GM23338 (cell line): ENCODE measurements at regions not wholly inside any gene's neighbourhood (a gene's known extent, or its start where the extent isn't known, plus 50 kb on each side); places are given as distances from the start of the nearest gene placed in this dataset.

Experiments
- ATAC-seq: fragments of 200-7000 bp; cut with Tn5 transposase; 3 replicates; pipeline ENCODE4 v1.9.1; 2020
- DNase-seq: peaks from one replicate; pipeline ENCODE4 v3.0.0-alpha.2; 2015; ENCODE audit warnings: low spot score
- H2AFZ ChIP-seq: fragments of 200-600 bp; sonication (generic); 2 replicates; pipeline ENCODE4 v1.8.0; 2016; ENCODE audit warnings: antibody characterized with exemption, mild to moderate bottlenecking, moderate library complexity
- H3F3A ChIP-seq: fragments of 200-600 bp; sonication (generic); replicated peaks from 2 replicates; pipeline ENCODE4 v1.8.0; 2017; ENCODE audit warnings: antibody characterized with exemption, mixed run types, low read depth
- H3K27ac ChIP-seq: fragments of 200-600 bp; sonication (generic); 2 replicates; pipeline ENCODE4 v1.6.1; 2016; ENCODE audit warnings: low read depth
- H3K27me3 ChIP-seq: fragments of 200-600 bp; sonication (generic); 2 replicates; pipeline ENCODE4 v1.8.0; 2016; ENCODE audit warnings: mild to moderate bottlenecking, mixed run types, moderate library complexity; ENCODE audit not compliant: insufficient read depth
- H3K36me3 ChIP-seq: fragments of 200-600 bp; sonication (generic); 2 replicates; pipeline ENCODE4 v1.8.0; 2016; ENCODE audit warnings: mild to moderate bottlenecking; ENCODE audit not compliant: insufficient read depth
- H3K4me1 ChIP-seq: fragments of 200-600 bp; sonication (generic); 2 replicates; pipeline ENCODE4 v1.8.0; 2016; ENCODE audit warnings: mild to moderate bottlenecking, moderate library complexity; ENCODE audit not compliant: insufficient read depth
- H3K4me2 ChIP-seq: fragments of 200-600 bp; sonication (generic); 2 replicates; pipeline ENCODE4 v1.7.1; 2017; ENCODE audit warnings: mixed run types
- H3K4me3 ChIP-seq: fragments of 200-600 bp; sonication (generic); 2 replicates; pipeline ENCODE4 v1.6.1; 2016; ENCODE audit warnings: mixed run types
- H3K79me2 ChIP-seq: fragments of 200-600 bp; sonication (generic); replicated peaks from 2 replicates; pipeline ENCODE4 v1.8.0; 2017; ENCODE audit warnings: mild to moderate bottlenecking; ENCODE audit not compliant: insufficient read depth
- H3K9me2 ChIP-seq: fragments of 200-600 bp; sonication (generic); 2 replicates; pipeline ENCODE4 v1.8.0; 2017; ENCODE audit not compliant: insufficient read depth
- H4K20me1 ChIP-seq: fragments of 200-600 bp; sonication (generic); replicated peaks from 2 replicates; pipeline ENCODE4 v1.8.0; 2017; ENCODE audit warnings: mild to moderate bottlenecking; ENCODE audit not compliant: insufficient read depth
- H3K27ac Mint-ChIP-seq: 2 replicates; pipeline ENCODE4 v1.8.0; 2020; ENCODE audit warnings: inconsistent platforms, mild to moderate bottlenecking, moderate library complexity, mixed read lengths
- H3K27me3 Mint-ChIP-seq: 3 replicates; pipeline ENCODE4 v1.8.0; 2022; ENCODE audit warnings: low read depth, mild to moderate bottlenecking, moderate library complexity, mixed read lengths, inconsistent platforms; ENCODE audit not compliant: insufficient read depth, poor library complexity
- H3K36me3 Mint-ChIP-seq: 3 replicates; pipeline ENCODE4 v1.8.0; 2021; ENCODE audit warnings: low read depth, mild to moderate bottlenecking, inconsistent platforms, moderate library complexity, mixed read lengths
- H3K4me1 Mint-ChIP-seq: 3 replicates; pipeline ENCODE4 v1.8.0; 2020; ENCODE audit warnings: mild to moderate bottlenecking, inconsistent platforms, mixed read lengths
- H3K4me3 Mint-ChIP-seq: 3 replicates; pipeline ENCODE4 v1.8.0; 2021; ENCODE audit warnings: moderate library complexity, mild to moderate bottlenecking, inconsistent platforms, mixed read lengths
- H3K9me3 Mint-ChIP-seq: 3 replicates; pipeline ENCODE4 v1.8.0; 2020; ENCODE audit warnings: moderate library complexity, mild to moderate bottlenecking, inconsistent platforms, mixed read lengths
- CREB1 ChIP-seq: fragments of 250-450 bp; sonication (Bioruptor Pico); IDR thresholded peaks from 2 replicates; pipeline ENCODE4 v1.5.0; 2020; ENCODE audit warnings: low read depth, mild to moderate bottlenecking, moderate library complexity
- EZH2 ChIP-seq: fragments of 200-600 bp; sonication (generic); IDR thresholded peaks from one replicate; pipeline ENCODE4 v1.8.0; 2017; ENCODE audit warnings: antibody characterized with exemption, mild to moderate bottlenecking, low read depth; ENCODE audit not compliant: unreplicated experiment
- EZH2phosphoT487 ChIP-seq: fragments of 200-600 bp; sonication (generic); IDR thresholded peaks from one replicate; pipeline ENCODE4 v1.8.1; 2018; ENCODE audit warnings: antibody characterized with exemption; ENCODE audit not compliant: unreplicated experiment
- JUNB ChIP-seq: IDR thresholded peaks from one replicate; pipeline ENCODE4 v1.6.1; 2016; ENCODE audit warnings: antibody characterized with exemption; ENCODE audit not compliant: unreplicated experiment
- NANOG ChIP-seq: IDR thresholded peaks from 2 replicates; pipeline ENCODE4 v1.6.1; 2016; ENCODE audit warnings: antibody characterized with exemption, borderline replicate concordance
- POLR2AphosphoS5 ChIP-seq: IDR thresholded peaks from 2 replicates; pipeline ENCODE4 v1.6.1; 2016; ENCODE audit warnings: antibody characterized with exemption, low read depth
- STAT1 ChIP-seq: IDR thresholded peaks from one replicate; pipeline ENCODE4 v1.6.1; 2016; ENCODE audit warnings: antibody characterized with exemption; ENCODE audit not compliant: unreplicated experiment
- ZNF114 ChIP-seq: fragments of 250-450 bp; sonication (Bioruptor Pico); IDR thresholded peaks from 2 replicates; pipeline ENCODE4 v1.5.0; 2020; ENCODE audit warnings: mild to moderate bottlenecking, moderate library complexity
- ZNF331 ChIP-seq: fragments of 250-450 bp; sonication (Bioruptor Pico); IDR thresholded peaks from 2 replicates; pipeline ENCODE4 v1.5.0; 2020; ENCODE audit warnings: low read depth, mild to moderate bottlenecking, moderate library complexity
- TF ChIP-seq, protein P1 (sequence below): fragments of 250-450 bp; sonication (Bioruptor Pico); IDR thresholded peaks from 2 replicates; pipeline ENCODE4 v1.5.0; 2020; ENCODE audit warnings: mild to moderate bottlenecking, moderate library complexity
- TF ChIP-seq, protein P2 (sequence below): IDR thresholded peaks from one replicate; pipeline ENCODE4 v1.6.1; 2018; ENCODE audit warnings: antibody characterized with exemption; ENCODE audit not compliant: unreplicated experiment
- TF ChIP-seq, protein P3 (sequence below), 2 experiments: fragments of 200-600 bp in 1 of 2; sonication (generic) in 1 of 2; conservative IDR thresholded peaks; 2 replicates each; pipeline versions ENCODE4 v1.5.1 to v1.6.1; 2016 to 2017; ENCODE audit warnings: antibody characterized with exemption in 2 of 2, low read depth in 2 of 2, mild to moderate bottlenecking in 2 of 2, moderate library complexity in 1 of 2
- TF ChIP-seq, protein P4 (sequence below): IDR thresholded peaks from 2 replicates; pipeline ENCODE4 v1.6.1; 2016; ENCODE audit warnings: antibody characterized with exemption

DNA sequence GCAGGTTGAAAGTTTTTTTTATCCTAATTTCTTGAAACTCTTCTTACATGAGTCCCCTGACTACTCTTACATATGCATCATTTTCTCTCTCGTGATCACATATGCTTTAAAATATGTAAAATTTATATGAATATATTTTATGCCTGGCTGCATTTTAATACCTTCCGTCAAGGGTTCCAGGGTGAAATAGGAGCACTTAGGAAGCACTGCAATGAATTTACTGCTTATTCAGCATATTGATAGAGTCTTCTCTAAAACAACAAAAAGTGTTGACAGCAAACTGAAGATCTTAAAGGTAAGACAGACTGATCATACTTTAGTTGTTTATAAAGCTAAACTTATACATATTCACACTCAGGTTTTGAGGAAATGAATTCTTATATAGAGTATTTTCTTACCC lies 1191.6 kb upstream of the CRIM1 start (continued):
- TF ChIP-seq ZNF114 (CRISPR knock-in tag) (no peak), POLR2AphosphoS5 (no peak)

DNA sequence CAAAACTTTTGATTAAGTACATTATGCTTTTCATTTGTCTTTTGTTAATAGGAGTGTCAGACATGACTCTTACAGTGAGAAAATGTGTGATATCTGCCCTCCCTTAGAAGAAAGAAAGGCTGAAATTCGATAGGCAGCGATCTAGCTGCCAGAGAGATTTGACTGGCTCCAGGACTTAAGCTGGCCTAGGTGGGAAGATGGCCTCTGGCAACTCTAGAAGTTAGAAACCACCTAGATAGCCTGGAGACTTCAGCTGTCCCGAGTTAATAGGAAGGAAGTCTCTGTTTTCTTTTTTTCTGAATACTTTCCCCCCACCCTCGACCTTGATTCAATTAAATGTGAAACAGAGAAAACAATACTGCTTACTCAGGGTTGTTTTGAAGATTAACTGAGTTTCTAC lies 1194.7 kb upstream of the CRIM1 start:
- Mint-ChIP-seq H3K4me3 (no peak overlapping the region), H3K9me3 (no peaks in the 10 kb centered on the region), H3K27me3 (no peaks in the 10 kb centered on the region), H3K36me3 (no peaks in the 10 kb centered on the region), H3K4me1 (no peaks in the 10 kb centered on the region), H3K27ac (no peak overlapping the region)
- no peaks in the 10 kb centered on the region for H3K36me3 ChIP-seq
- no peak overlapping the region for H3K27ac ChIP-seq
- peak; percentile 6 for DNase-seq
- H3K4me2 ChIP-seq, result no peak overlapping the region
- H2AFZ ChIP-seq, result no peak overlapping the region
- no peak overlapping the region for H3K4me3 ChIP-seq
- H3K4me1 ChIP-seq, result no peaks in the 10 kb centered on the region
- no peak for ATAC-seq
- H4K20me1 ChIP-seq, result no peaks in the 10 kb centered on the region
- H3K79me2 ChIP-seq, result no peaks in the 10 kb centered on the region
- no peaks in the 10 kb centered on the region for H3F3A ChIP-seq
- no peaks in the 10 kb centered on the region for H3K9me2 ChIP-seq
- TF ChIP-seq STAT1 (no peak), ZNF331 (no peak), CREB1 (CRISPR knock-in tag) (no peak), NANOG (no peak), POLR2AphosphoS5 (no peak), JUNB (no peak), ZNF114 (CRISPR knock-in tag) (no peak), EZH2 (no peak), EZH2phosphoT487 (no peak)
- TF ChIP-seq, protein P1, sequence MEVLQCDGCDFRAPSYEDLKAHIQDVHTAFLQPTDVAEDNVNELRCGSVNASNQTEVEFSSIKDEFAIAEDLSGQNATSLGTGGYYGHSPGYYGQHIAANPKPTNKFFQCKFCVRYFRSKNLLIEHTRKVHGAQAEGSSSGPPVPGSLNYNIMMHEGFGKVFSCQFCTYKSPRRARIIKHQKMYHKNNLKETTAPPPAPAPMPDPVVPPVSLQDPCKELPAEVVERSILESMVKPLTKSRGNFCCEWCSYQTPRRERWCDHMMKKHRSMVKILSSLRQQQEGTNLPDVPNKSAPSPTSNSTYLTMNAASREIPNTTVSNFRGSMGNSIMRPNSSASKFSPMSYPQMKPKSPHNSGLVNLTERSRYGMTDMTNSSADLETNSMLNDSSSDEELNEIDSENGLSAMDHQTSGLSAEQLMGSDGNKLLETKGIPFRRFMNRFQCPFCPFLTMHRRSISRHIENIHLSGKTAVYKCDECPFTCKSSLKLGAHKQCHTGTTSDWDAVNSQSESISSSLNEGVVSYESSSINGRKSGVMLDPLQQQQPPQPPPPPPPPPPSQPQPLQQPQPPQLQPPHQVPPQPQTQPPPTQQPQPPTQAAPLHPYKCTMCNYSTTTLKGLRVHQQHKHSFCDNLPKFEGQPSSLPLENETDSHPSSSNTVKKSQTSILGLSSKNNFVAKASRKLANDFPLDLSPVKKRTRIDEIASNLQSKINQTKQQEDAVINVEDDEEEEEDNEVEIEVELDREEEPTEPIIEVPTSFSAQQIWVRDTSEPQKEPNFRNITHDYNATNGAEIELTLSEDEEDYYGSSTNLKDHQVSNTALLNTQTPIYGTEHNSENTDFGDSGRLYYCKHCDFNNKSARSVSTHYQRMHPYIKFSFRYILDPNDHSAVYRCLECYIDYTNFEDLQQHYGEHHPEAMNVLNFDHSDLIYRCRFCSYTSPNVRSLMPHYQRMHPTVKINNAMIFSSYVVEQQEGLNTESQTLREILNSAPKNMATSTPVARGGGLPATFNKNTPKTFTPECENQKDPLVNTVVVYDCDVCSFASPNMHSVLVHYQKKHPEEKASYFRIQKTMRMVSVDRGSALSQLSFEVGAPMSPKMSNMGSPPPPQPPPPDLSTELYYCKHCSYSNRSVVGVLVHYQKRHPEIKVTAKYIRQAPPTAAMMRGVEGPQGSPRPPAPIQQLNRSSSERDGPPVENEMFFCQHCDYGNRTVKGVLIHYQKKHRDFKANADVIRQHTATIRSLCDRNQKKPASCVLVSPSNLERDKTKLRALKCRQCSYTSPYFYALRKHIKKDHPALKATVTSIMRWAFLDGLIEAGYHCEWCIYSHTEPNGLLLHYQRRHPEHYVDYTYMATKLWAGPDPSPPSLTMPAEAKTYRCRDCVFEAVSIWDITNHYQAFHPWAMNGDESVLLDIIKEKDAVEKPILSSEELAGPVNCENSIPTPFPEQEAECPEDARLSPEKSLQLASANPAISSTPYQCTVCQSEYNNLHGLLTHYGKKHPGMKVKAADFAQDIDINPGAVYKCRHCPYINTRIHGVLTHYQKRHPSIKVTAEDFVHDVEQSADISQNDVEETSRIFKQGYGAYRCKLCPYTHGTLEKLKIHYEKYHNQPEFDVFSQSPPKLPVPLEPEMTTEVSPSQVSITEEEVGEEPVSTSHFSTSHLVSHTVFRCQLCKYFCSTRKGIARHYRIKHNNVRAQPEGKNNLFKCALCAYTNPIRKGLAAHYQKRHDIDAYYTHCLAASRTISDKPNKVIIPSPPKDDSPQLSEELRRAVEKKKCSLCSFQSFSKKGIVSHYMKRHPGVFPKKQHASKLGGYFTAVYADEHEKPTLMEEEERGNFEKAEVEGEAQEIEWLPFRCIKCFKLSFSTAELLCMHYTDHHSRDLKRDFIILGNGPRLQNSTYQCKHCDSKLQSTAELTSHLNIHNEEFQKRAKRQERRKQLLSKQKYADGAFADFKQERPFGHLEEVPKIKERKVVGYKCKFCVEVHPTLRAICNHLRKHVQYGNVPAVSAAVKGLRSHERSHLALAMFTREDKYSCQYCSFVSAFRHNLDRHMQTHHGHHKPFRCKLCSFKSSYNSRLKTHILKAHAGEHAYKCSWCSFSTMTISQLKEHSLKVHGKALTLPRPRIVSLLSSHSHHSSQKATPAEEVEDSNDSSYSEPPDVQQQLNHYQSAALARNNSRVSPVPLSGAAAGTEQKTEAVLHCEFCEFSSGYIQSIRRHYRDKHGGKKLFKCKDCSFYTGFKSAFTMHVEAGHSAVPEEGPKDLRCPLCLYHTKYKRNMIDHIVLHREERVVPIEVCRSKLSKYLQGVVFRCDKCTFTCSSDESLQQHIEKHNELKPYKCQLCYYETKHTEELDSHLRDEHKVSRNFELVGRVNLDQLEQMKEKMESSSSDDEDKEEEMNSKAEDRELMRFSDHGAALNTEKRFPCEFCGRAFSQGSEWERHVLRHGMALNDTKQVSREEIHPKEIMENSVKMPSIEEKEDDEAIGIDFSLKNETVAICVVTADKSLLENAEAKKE (CRISPR knock-in tag), result no peak
- TF ChIP-seq, protein P2, sequence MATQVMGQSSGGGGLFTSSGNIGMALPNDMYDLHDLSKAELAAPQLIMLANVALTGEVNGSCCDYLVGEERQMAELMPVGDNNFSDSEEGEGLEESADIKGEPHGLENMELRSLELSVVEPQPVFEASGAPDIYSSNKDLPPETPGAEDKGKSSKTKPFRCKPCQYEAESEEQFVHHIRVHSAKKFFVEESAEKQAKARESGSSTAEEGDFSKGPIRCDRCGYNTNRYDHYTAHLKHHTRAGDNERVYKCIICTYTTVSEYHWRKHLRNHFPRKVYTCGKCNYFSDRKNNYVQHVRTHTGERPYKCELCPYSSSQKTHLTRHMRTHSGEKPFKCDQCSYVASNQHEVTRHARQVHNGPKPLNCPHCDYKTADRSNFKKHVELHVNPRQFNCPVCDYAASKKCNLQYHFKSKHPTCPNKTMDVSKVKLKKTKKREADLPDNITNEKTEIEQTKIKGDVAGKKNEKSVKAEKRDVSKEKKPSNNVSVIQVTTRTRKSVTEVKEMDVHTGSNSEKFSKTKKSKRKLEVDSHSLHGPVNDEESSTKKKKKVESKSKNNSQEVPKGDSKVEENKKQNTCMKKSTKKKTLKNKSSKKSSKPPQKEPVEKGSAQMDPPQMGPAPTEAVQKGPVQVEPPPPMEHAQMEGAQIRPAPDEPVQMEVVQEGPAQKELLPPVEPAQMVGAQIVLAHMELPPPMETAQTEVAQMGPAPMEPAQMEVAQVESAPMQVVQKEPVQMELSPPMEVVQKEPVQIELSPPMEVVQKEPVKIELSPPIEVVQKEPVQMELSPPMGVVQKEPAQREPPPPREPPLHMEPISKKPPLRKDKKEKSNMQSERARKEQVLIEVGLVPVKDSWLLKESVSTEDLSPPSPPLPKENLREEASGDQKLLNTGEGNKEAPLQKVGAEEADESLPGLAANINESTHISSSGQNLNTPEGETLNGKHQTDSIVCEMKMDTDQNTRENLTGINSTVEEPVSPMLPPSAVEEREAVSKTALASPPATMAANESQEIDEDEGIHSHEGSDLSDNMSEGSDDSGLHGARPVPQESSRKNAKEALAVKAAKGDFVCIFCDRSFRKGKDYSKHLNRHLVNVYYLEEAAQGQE, result no peak
- TF ChIP-seq, protein P3, sequence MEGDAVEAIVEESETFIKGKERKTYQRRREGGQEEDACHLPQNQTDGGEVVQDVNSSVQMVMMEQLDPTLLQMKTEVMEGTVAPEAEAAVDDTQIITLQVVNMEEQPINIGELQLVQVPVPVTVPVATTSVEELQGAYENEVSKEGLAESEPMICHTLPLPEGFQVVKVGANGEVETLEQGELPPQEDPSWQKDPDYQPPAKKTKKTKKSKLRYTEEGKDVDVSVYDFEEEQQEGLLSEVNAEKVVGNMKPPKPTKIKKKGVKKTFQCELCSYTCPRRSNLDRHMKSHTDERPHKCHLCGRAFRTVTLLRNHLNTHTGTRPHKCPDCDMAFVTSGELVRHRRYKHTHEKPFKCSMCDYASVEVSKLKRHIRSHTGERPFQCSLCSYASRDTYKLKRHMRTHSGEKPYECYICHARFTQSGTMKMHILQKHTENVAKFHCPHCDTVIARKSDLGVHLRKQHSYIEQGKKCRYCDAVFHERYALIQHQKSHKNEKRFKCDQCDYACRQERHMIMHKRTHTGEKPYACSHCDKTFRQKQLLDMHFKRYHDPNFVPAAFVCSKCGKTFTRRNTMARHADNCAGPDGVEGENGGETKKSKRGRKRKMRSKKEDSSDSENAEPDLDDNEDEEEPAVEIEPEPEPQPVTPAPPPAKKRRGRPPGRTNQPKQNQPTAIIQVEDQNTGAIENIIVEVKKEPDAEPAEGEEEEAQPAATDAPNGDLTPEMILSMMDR (conservative IDR thresholded peaks at IDR 0.05; ENCODE audit: low read depth in 2 of 2), result no peak
- TF ChIP-seq, protein P4, sequence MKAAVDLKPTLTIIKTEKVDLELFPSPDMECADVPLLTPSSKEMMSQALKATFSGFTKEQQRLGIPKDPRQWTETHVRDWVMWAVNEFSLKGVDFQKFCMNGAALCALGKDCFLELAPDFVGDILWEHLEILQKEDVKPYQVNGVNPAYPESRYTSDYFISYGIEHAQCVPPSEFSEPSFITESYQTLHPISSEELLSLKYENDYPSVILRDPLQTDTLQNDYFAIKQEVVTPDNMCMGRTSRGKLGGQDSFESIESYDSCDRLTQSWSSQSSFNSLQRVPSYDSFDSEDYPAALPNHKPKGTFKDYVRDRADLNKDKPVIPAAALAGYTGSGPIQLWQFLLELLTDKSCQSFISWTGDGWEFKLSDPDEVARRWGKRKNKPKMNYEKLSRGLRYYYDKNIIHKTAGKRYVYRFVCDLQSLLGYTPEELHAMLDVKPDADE, result no peak
- no peaks in the 10 kb centered on the region for H3K27me3 ChIP-seq
